H9 (cell line): ENCODE measurements at regions not wholly inside any gene's neighbourhood (a gene's known extent, or its start where the extent isn't known, plus 50 kb on each side); places are given as distances from the start of the nearest gene placed in this dataset.

ENCODE experiments used
- DNase-seq: peaks from one replicate; pipeline ENCODE4 v3.0.0-alpha.2; 2017
- H2AFZ ChIP-seq: one replicate; pipeline ENCODE4 v1.6.1; 2013; ENCODE audit warnings: mild to moderate bottlenecking, low read length, control low read depth, moderate library complexity
- H2AK5ac ChIP-seq: 2 replicates; pipeline ENCODE4 v1.6.1; 2013; ENCODE audit warnings: low read length, control low read depth, mixed read lengths; ENCODE audit not compliant: insufficient read length
- H2BK120ac ChIP-seq: one replicate; pipeline ENCODE4 v1.6.1; 2013; ENCODE audit warnings: low read depth, mild to moderate bottlenecking, low read length, control low read depth, inconsistent platforms; ENCODE audit not compliant: poor library complexity, severe bottlenecking
- H2BK12ac ChIP-seq: 2 replicates; pipeline ENCODE4 v1.6.1; 2013; ENCODE audit warnings: low read length, control low read depth, mixed read lengths, low read depth; ENCODE audit not compliant: insufficient read length
- H2BK15ac ChIP-seq: 2 replicates; pipeline ENCODE4 v1.6.1; 2013; ENCODE audit warnings: low read depth, low read length, control low read depth
- H2BK20ac ChIP-seq: one replicate; pipeline ENCODE4 v1.6.1; 2013; ENCODE audit warnings: low read depth, mild to moderate bottlenecking, low read length, control low read depth, inconsistent platforms; ENCODE audit not compliant: poor library complexity, severe bottlenecking
- H2BK5ac ChIP-seq: 2 replicates; pipeline ENCODE4 v1.6.1; 2013; ENCODE audit warnings: low read length, control low read depth, mixed read lengths; ENCODE audit not compliant: insufficient read length
- H3K14ac ChIP-seq: 2 replicates; pipeline ENCODE4 v1.6.1; 2013; ENCODE audit warnings: low read length, control low read depth; ENCODE audit not compliant: insufficient read depth
- H3K18ac ChIP-seq: 2 replicates; pipeline ENCODE4 v1.6.1; 2013; ENCODE audit warnings: low read depth, mild to moderate bottlenecking, mixed read lengths, low read length, control low read depth; ENCODE audit not compliant: insufficient read length
- H3K23ac ChIP-seq: 2 replicates; pipeline ENCODE4 v1.6.1; 2013; ENCODE audit warnings: low read length, control low read depth, mixed read lengths, low read depth; ENCODE audit not compliant: insufficient read length
- H3K23me2 ChIP-seq: 2 replicates; pipeline ENCODE4 v1.6.1; 2013; ENCODE audit warnings: low read depth, mild to moderate bottlenecking, mixed read lengths, low read length, control low read depth; ENCODE audit not compliant: insufficient read length, poor library complexity, severe bottlenecking
- H3K27ac ChIP-seq: 2 replicates; pipeline ENCODE4 v1.5.1; 2013; ENCODE audit warnings: low read length, control low read depth, mixed read lengths, low read depth; ENCODE audit not compliant: insufficient read length
- H3K27me3 ChIP-seq: 2 replicates; pipeline ENCODE4 v1.6.1; 2013; ENCODE audit warnings: low read length, control low read depth, inconsistent platforms; ENCODE audit not compliant: insufficient read depth
- H3K4ac ChIP-seq: 2 replicates; pipeline ENCODE4 v1.6.1; 2013; ENCODE audit warnings: low read depth, mild to moderate bottlenecking, control low read depth, inconsistent platforms, low read length, moderate library complexity
- H3K4me1 ChIP-seq: 2 replicates; pipeline ENCODE4 v1.6.1; 2013; ENCODE audit warnings: low read length, control low read depth, inconsistent platforms; ENCODE audit not compliant: insufficient read depth
- H3K4me2 ChIP-seq: 2 replicates; pipeline ENCODE4 v1.6.1; 2013; ENCODE audit warnings: low read length, control low read depth, mixed read lengths; ENCODE audit not compliant: insufficient read length, insufficient read depth
- H3K56ac ChIP-seq: 2 replicates; pipeline ENCODE4 v1.6.1; 2013; ENCODE audit warnings: low read depth, mild to moderate bottlenecking, mixed read lengths, low read length, control low read depth; ENCODE audit not compliant: insufficient read length
- H3K79me1 ChIP-seq: 2 replicates; pipeline ENCODE4 v1.6.1; 2013; ENCODE audit warnings: low read depth, mild to moderate bottlenecking, moderate library complexity, low read length, control low read depth, inconsistent platforms; ENCODE audit not compliant: insufficient read depth, poor library complexity, severe bottlenecking
- H3K79me2 ChIP-seq: 2 replicates; pipeline ENCODE4 v1.6.1; 2013; ENCODE audit warnings: low read length, control low read depth, inconsistent platforms; ENCODE audit not compliant: insufficient read depth
- H3K9ac ChIP-seq: 2 replicates; pipeline ENCODE4 v1.6.1; 2013; ENCODE audit warnings: low read length, control low read depth, mixed read lengths; ENCODE audit not compliant: insufficient read length; ENCODE audit errors: extremely low read depth
- H3K9me3 ChIP-seq: one replicate; pipeline ENCODE4 v1.6.1; 2013; ENCODE audit warnings: low read depth, low read length, inconsistent platforms; ENCODE audit not compliant: control insufficient read depth
- H3T11ph ChIP-seq: one replicate; pipeline ENCODE4 v1.6.1; 2013; ENCODE audit warnings: mild to moderate bottlenecking, low read length, control low read depth, inconsistent platforms
- H4K20me1 ChIP-seq: one replicate; pipeline ENCODE4 v1.6.1; 2013; ENCODE audit not compliant: control insufficient read depth, insufficient read length, insufficient read depth
- H4K5ac ChIP-seq: 2 replicates; pipeline ENCODE4 v1.6.1; 2013; ENCODE audit warnings: low read depth, mild to moderate bottlenecking, mixed read lengths, low read length, control low read depth; ENCODE audit not compliant: insufficient read length
- H4K8ac ChIP-seq: replicated peaks from 2 replicates; pipeline ENCODE4 v1.6.1; 2013; ENCODE audit warnings: low read length, control low read depth, mixed read lengths, low read depth; ENCODE audit not compliant: insufficient read length
- H4K91ac ChIP-seq: 2 replicates; pipeline ENCODE4 v1.6.1; 2013; ENCODE audit warnings: low read depth, mild to moderate bottlenecking, moderate library complexity, mixed read lengths, low read length, control low read depth; ENCODE audit not compliant: insufficient read length
- H3K27ac Mint-ChIP-seq, 3 experiments: 2 replicates in 2 of 3; 3 replicates in 1 of 3; pipeline ENCODE4 v1.8.0; 2020 to 2021; ENCODE audit warnings: mixed read lengths in 3 of 3, mild to moderate bottlenecking in 1 of 3, moderate library complexity in 1 of 3
- H3K27me3 Mint-ChIP-seq: 2 replicates; pipeline ENCODE4 v1.8.0; 2021; ENCODE audit warnings: low read depth, mild to moderate bottlenecking, moderate library complexity, mixed read lengths
- H3K36me3 Mint-ChIP-seq, 3 experiments: 2 replicates in 2 of 3; 3 replicates in 1 of 3; pipeline ENCODE4 v1.8.0; 2020 to 2021; ENCODE audit warnings: low read depth in 3 of 3, mixed read lengths in 3 of 3; ENCODE audit not compliant: insufficient read depth in 1 of 3
- H3K4me1 Mint-ChIP-seq, 2 experiments: 2 replicates each; pipeline ENCODE4 v1.8.0; 2020; ENCODE audit warnings: mixed read lengths in 2 of 2
- H3K4me3 Mint-ChIP-seq, 2 experiments: 2 replicates in 1 of 2; 3 replicates in 1 of 2; pipeline ENCODE4 v1.8.0; 2020 to 2021; ENCODE audit warnings: mild to moderate bottlenecking in 2 of 2, mixed read lengths in 2 of 2, moderate library complexity in 1 of 2
- H3K9me3 Mint-ChIP-seq, 2 experiments: 2 replicates in 1 of 2; 3 replicates in 1 of 2; pipeline ENCODE4 v1.8.0; 2020; ENCODE audit warnings: mild to moderate bottlenecking in 2 of 2, mixed read lengths in 2 of 2, moderate library complexity in 1 of 2
- WGBS: extraction: QIAGEN DNeasy Blood & Tissue Kit; methylation state at CpG from one replicate; pipeline ENCODE4 v1.1.7; 2013; ENCODE audit warnings: missing lambda C conversion rate, low lambda C conversion rate, mixed read lengths; ENCODE audit not compliant: insufficient read length; ENCODE audit errors: extremely low coverage; 5-methylcytosine and 5-hydroxymethylcytosine counted together
- TF ChIP-seq, protein P1 (sequence below): fragments of 200-600 bp; sonication (generic); conservative IDR thresholded peaks from 3 replicates; pipeline ENCODE4 v1.8.0; 2021; ENCODE audit warnings: antibody characterized with exemption, mild to moderate bottlenecking

DNA sequence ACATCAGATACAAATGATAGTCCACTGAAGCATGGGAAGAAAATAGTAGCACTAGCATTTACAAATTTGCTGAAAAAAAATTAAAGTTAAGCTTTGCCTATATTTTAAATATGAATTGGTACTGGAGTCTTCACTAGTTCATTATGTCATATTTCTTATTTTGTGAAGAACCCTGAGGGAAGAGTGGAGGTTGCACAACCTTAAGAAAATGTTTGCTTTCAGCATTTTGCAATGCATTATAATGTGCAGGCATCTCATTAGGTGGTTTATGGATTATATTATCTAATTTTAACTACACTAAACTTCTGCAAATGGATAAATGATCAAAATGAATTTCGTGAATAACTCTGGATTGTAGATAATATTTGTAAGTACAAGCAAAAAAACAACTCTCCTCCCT lies 390.8 kb upstream of the HS3ST5 start:
- DNase-seq = no peak
- no peak overlapping the region for H3K18ac ChIP-seq
- H4K91ac ChIP-seq = no peak overlapping the region
- no peaks in the 10 kb centered on the region for H4K20me1 ChIP-seq
- H3K79me1 ChIP-seq = no peaks in the 10 kb centered on the region
- no peak overlapping the region for H2BK15ac ChIP-seq
- no peak overlapping the region for H2BK120ac ChIP-seq
- no peak overlapping the region for H3K23ac ChIP-seq
- no peaks in the 10 kb centered on the region for H3K23me2 ChIP-seq
- H2AK5ac ChIP-seq = no peak overlapping the region
- H3K4ac ChIP-seq = no peak overlapping the region
- no peak overlapping the region for H3K4me3 Mint-ChIP-seq
- no peaks in the 10 kb centered on the region for H3K36me3 Mint-ChIP-seq
- H3T11ph ChIP-seq = no peak overlapping the region
- H2BK20ac ChIP-seq = no peak overlapping the region
- H3K27ac ChIP-seq = no peak overlapping the region
- no peaks in the 10 kb centered on the region; the same call in 1 of the 2 replicates for H3K4me1 ChIP-seq
- no peak overlapping the region for H3K14ac ChIP-seq
- WGBS = no CpG with 5 or more reads among the region's 1 CpG
- H3K27me3 Mint-ChIP-seq = no peaks in the 10 kb centered on the region
- no peak overlapping the region for H2BK12ac ChIP-seq
- no peak overlapping the region for H2AFZ ChIP-seq
- H3K9me3 ChIP-seq = no peaks in the 10 kb centered on the region
- TF ChIP-seq, protein P1, sequence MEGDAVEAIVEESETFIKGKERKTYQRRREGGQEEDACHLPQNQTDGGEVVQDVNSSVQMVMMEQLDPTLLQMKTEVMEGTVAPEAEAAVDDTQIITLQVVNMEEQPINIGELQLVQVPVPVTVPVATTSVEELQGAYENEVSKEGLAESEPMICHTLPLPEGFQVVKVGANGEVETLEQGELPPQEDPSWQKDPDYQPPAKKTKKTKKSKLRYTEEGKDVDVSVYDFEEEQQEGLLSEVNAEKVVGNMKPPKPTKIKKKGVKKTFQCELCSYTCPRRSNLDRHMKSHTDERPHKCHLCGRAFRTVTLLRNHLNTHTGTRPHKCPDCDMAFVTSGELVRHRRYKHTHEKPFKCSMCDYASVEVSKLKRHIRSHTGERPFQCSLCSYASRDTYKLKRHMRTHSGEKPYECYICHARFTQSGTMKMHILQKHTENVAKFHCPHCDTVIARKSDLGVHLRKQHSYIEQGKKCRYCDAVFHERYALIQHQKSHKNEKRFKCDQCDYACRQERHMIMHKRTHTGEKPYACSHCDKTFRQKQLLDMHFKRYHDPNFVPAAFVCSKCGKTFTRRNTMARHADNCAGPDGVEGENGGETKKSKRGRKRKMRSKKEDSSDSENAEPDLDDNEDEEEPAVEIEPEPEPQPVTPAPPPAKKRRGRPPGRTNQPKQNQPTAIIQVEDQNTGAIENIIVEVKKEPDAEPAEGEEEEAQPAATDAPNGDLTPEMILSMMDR = no peak
- H3K27ac Mint-ChIP-seq = no peak overlapping the region
- H2BK5ac ChIP-seq = no peak overlapping the region
- H3K79me2 ChIP-seq = no peaks in the 10 kb centered on the region
- H3K4me2 ChIP-seq = no peak overlapping the region
- H3K9me3 Mint-ChIP-seq = no peaks in the 10 kb centered on the region
- peaks cover 0 to 5% of the 10 kb centered on the region in 2 experiments; a peak in 1 of 4 replicates for H3K4me1 Mint-ChIP-seq
- H3K56ac ChIP-seq = no peak overlapping the region
- H4K8ac ChIP-seq = no peak overlapping the region
- no peaks in the 10 kb centered on the region for H3K27me3 ChIP-seq
- H3K9ac ChIP-seq = no peak overlapping the region
- no peak overlapping the region for H4K5ac ChIP-seq
